ENCODE measurements at regions not wholly inside any gene's neighbourhood (a gene's known extent, or its start where the extent isn't known, plus 50 kb on each side); places are given as distances from the start of the nearest gene placed in this dataset.
A peak's percentile ranks its signal among the peaks of the same experiment; 100 is the strongest.

GRCh38 chr14:34113005-34113511, 162.2 kb upstream of the EGLN3 start:
- Histone ChIP-seq H3K9me3 (ENCODE audit: control insufficient read depth in 1 of 2, insufficient read depth in 1 of 2, low read depth in 1 of 2, low read length in 2 of 2) (no peaks in the 10 kb centered on the region), H3K27ac (ENCODE audit: low read depth, low read length) (no peak overlapping the region), H4K20me1 (ENCODE audit: insufficient read depth) (no peaks in the 10 kb centered on the region), H3K79me2 (ENCODE audit: insufficient read depth, low read length) (no peaks in the 10 kb centered on the region), H3K4me3 (replicated peaks in 1 of 2; ENCODE audit: low read depth in 1 of 2, low read length in 2 of 2) (no peak overlapping the region), H3K4me1 (ENCODE audit: control insufficient read depth in 1 of 2, insufficient read depth in 2 of 2, low read length in 2 of 2) (no peaks in the 10 kb centered on the region), H3K27me3 (ENCODE audit: insufficient read depth, low read length) (no peaks in the 10 kb centered on the region), H3K9me2 (ENCODE audit: insufficient read depth) (no peaks in the 10 kb centered on the region), H2AFZ (ENCODE audit: low read depth, low read length, poor library complexity, severe bottlenecking) (no peak overlapping the region), H3K4me2 (ENCODE audit: low read length) (no peak overlapping the region), H3K9ac (ENCODE audit: low read length) (no peak overlapping the region), H3K36me3 (ENCODE audit: control insufficient read depth in 1 of 2, insufficient read depth in 2 of 2, low read length in 2 of 2) (no peaks in the 10 kb centered on the region)
- intact Hi-C loops (cut with micrococcal nuclease), result loop anchor here (10.0 kb wide), 1 partner anchor 192 kb away; no protein-coding TSS in a partner anchor
- ChIA-PET RAD21 (ENCODE audit: low non-redundant PET in 1 of 2, low total read pairs in 2 of 2, uncharacterized antibody in 2 of 2, unreplicated experiment in 2 of 2) (no interaction called here), CTCF (no interaction called here), POLR2A (no interaction called here)
- TF ChIP-seq, protein P1, sequence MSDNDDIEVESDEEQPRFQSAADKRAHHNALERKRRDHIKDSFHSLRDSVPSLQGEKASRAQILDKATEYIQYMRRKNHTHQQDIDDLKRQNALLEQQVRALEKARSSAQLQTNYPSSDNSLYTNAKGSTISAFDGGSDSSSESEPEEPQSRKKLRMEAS (IDR thresholded peaks at IDR 0.05), result no peak
- TF ChIP-seq ZBTB33 (IDR thresholded peaks at IDR 0.05; ENCODE audit: extremely low read depth, insufficient replicate concordance, low read length) (no peak), ELF1 (IDR thresholded peaks at IDR 0.05; ENCODE audit: borderline replicate concordance, low read depth) (no peak), SP1 (IDR thresholded peaks at IDR 0.05; ENCODE audit: low read depth) (no peak), CEBPB (IDR thresholded peaks at IDR 0.05; ENCODE audit: low read depth) (no peak), POLR2A (IDR thresholded peaks at IDR 0.05; ENCODE audit: borderline replicate concordance, extremely low read depth, insufficient read depth, insufficient read length) (no peak)
- DNase-seq (ENCODE audit: low read depth, low spot score), result no peak
- BruUV-seq (replicated peaks), result no TSS peak
- no peak for ATAC-seq

- Histone ChIP-seq H3K9ac (ENCODE audit: low read length) (no peak overlapping the region), H3K4me3 (replicated peaks in 1 of 2; ENCODE audit: low read depth in 1 of 2, low read length in 2 of 2) (no peak overlapping the region), H3K9me2 (ENCODE audit: insufficient read depth) (no peaks in the 10 kb centered on the region), H2AFZ (ENCODE audit: low read depth, low read length, poor library complexity, severe bottlenecking) (no peak overlapping the region), H4K20me1 (ENCODE audit: insufficient read depth) (no peaks in the 10 kb centered on the region), H3K36me3 (ENCODE audit: control insufficient read depth in 1 of 2, insufficient read depth in 2 of 2, low read length in 2 of 2) (no peaks in the 10 kb centered on the region), H3K9me3 (ENCODE audit: control insufficient read depth in 1 of 2, insufficient read depth in 1 of 2, low read depth in 1 of 2, low read length in 2 of 2) (no peaks in the 10 kb centered on the region), H3K79me2 (ENCODE audit: insufficient read depth, low read length) (no peaks in the 10 kb centered on the region), H3K4me2 (ENCODE audit: low read length) (no peak overlapping the region), H3K27ac (ENCODE audit: low read depth, low read length) (no peak overlapping the region), H3K27me3 (ENCODE audit: insufficient read depth, low read length) (no peaks in the 10 kb centered on the region), H3K4me1 (ENCODE audit: control insufficient read depth in 1 of 2, insufficient read depth in 2 of 2, low read length in 2 of 2) (no peaks in the 10 kb centered on the region)
- no peak for DNase-seq (ENCODE audit: low read depth, low spot score)
- TF ChIP-seq SRF (IDR thresholded peaks at IDR 0.05; ENCODE audit: low read depth), result no peak
- TF ChIP-seq, protein P2, sequence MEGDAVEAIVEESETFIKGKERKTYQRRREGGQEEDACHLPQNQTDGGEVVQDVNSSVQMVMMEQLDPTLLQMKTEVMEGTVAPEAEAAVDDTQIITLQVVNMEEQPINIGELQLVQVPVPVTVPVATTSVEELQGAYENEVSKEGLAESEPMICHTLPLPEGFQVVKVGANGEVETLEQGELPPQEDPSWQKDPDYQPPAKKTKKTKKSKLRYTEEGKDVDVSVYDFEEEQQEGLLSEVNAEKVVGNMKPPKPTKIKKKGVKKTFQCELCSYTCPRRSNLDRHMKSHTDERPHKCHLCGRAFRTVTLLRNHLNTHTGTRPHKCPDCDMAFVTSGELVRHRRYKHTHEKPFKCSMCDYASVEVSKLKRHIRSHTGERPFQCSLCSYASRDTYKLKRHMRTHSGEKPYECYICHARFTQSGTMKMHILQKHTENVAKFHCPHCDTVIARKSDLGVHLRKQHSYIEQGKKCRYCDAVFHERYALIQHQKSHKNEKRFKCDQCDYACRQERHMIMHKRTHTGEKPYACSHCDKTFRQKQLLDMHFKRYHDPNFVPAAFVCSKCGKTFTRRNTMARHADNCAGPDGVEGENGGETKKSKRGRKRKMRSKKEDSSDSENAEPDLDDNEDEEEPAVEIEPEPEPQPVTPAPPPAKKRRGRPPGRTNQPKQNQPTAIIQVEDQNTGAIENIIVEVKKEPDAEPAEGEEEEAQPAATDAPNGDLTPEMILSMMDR (IDR thresholded peaks at IDR 0.05 in 2 of 3, conservative IDR thresholded peaks at IDR 0.05 in 1 of 3; ENCODE audit: borderline replicate concordance in 1 of 3, insufficient read depth in 1 of 3, low read depth in 2 of 3, low read length in 2 of 3), result peak in 2 of 3 experiments; percentile 17 to 24; a peak in 2 of 6 replicates
- CTCF ChIA-PET, result no interaction called here
- BruUV-seq (replicated peaks), result no TSS peak
- RAD21 ChIA-PET (ENCODE audit: low non-redundant PET in 1 of 2, low total read pairs in 2 of 2, uncharacterized antibody in 2 of 2, unreplicated experiment in 2 of 2), result no interaction called here
- POLR2A ChIA-PET, result no interaction called here
- intact Hi-C loops (cut with micrococcal nuclease), result loop anchor here (10.0 kb wide), 1 partner anchor 193 kb away; no protein-coding TSS in a partner anchor
- peak; percentile 80 for ATAC-seq
These were observed 161.1 kb upstream of the EGLN3 start for GRCh38 chr14:34111953-34112352.

Measured in HCT116 (cell line).